GM12873 (cell line): ENCODE measurements at regions not wholly inside any gene's neighbourhood (a gene's known extent, or its start where the extent isn't known, plus 50 kb on each side); places are given as distances from the start of the nearest gene placed in this dataset.

Source experiments
- CTCF ChIP-seq: IDR thresholded peaks from 2 replicates; pipeline ENCODE4 v1.5.1; 2012; ENCODE audit warnings: low read depth, mild to moderate bottlenecking, moderate library complexity, low read length, control low read depth; ENCODE audit not compliant: insufficient read depth; ENCODE audit errors: missing control alignments

DNA sequence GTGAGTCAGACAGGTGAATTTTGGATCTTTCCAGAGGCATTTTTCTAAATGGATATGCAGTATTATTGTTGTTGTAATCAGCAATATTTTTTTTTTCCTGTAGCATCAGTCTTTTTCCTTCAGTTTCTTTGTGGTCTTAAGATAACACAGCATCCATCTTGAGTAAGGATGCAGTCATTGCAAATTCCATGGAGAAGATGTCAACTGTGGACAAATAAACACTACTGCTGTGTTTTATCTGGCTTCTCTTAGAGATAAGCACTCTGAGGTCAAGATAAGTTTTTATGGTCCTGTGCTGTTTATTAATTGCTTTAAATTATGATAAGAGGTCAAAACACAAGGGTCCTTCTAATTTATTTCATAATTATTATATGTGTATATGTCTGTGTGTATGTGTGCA, 1255.7 kb downstream of the ADGRL3 start:
- no peak for TF ChIP-seq CTCF

DNA sequence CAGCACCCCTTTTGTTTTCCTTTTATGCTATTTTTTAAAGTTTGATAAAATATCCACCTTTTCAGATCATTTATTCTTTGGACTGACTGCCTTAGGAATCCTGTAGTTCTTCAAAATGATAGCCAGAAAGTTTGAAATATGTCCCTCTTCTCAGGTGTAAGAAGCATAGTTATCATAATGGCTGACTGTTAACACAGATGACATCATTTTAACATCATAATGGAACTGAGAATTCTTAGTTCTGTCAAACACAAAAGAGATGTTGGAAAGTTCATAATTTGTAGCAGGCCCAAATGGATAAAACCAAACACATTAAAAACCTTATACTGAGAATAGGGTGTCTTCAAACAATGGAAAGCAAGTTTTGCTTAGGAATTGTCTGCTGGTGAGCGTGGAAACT, 1254.4 kb downstream of the ADGRL3 start:
- no peak for TF ChIP-seq CTCF

GRCh38 chr4:62450740-62451139, 1250.6 kb downstream of the ADGRL3 start:
- no peak for TF ChIP-seq CTCF

GRCh38 chr4:62449538-62449937, 1249.4 kb downstream of the ADGRL3 start:
- TF ChIP-seq CTCF = no peak

DNA sequence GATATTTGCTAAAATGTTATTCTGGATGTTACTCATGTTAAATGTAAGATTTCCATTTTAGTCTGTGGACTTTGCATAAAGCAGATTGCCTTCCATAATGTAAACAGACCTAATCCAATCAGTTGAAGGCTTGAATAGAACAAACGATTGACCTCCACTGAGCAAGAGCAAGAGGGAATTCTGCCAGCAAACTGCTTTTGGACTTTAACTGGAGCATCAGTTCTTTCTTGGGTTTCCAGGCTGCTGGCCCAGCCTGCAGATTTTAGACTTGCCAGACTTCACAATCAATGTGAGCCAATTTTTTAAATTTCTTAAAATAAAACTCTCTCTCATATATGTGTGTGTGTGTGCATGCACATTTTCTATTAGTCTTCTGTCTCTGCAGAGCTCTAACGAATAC, 1248.8 kb downstream of the ADGRL3 start:
- no peak for TF ChIP-seq CTCF

- TF ChIP-seq CTCF = no peak
Measured at GRCh38 chr4:62439051-62439450, 1238.9 kb downstream of the ADGRL3 start.

- TF ChIP-seq CTCF = no peak
Measured at GRCh38 chr4:62434921-62435320, 1234.8 kb downstream of the ADGRL3 start.

DNA sequence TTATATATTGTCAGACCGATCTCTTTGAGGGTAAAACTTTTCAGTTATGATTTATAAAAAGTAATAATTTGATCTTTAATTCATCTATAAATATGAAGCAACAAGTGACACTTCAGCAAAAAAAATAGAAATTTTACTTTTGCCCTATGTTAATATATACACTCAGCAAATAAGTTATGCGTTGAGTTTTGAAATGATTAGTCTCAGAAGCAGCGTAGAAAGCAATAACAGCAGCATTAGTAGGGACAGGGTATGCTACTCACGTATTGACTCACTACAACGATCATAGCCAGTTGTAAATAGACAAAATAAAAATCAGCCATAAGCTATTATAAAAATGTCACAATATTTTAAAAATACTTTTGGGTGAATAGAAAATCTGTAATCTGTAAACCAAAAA, 1229.2 kb downstream of the ADGRL3 start:
- no peak for TF ChIP-seq CTCF
